Activated CD8-positive, alpha-beta memory T cell treated with anti-CD3 and anti-CD28 coated beads, Interleukin-2, amount 50 U/mL, for 24 hours (primary cell): ENCODE measurements at regions not wholly inside any gene's neighbourhood (a gene's known extent, or its start where the extent isn't known, plus 50 kb on each side); places are given as distances from the start of the nearest gene placed in this dataset.

Source experiments
- DNase-seq: peaks from one replicate; pipeline ENCODE4 v3.0.0-alpha.2; 2020; ENCODE audit errors: extremely low read depth

DNA sequence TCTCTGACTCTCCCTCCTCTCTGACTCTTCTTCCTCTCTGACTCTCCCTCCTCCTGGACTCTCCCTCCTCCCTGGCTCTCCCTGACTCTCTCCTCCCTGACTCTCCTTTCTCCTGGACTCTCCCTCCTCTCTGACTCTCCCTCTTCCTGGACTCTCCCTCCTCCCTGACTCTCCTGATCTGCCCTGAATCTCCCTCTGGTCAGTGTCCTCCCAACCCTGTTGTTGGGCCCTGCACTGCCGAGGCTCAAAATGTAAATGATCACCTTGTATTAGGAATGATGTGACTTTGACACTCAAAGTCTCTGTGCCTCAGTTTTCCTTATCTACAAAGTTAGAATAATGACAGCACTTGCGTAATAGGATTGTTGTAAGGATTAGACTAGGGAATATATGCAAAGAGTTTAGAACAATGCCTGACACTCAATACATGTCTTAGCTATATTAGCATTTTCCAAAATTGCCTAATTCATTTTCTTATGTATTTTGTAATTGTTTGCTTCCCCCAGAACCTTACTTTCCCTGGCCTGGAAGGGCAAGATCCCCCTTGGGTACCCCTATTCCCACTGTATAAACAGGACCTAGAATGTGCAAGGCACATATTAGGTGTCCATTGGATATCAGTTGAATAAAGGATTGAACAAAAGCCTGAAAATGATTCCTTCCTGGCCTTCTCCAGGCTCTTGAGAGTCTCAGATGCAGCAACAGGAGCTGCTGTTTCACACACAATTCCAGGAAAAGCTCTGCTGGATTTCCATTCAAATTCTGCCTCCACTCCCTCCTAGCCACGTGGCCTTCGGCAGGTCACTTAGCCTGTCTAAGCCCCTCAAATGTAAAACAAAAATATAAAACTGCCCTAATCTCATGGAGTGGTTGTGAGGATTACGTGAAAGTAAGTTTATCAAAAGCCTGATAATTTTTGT lies 170.1 kb downstream of the INHBB start:
- DNase-seq = no peak

DNA sequence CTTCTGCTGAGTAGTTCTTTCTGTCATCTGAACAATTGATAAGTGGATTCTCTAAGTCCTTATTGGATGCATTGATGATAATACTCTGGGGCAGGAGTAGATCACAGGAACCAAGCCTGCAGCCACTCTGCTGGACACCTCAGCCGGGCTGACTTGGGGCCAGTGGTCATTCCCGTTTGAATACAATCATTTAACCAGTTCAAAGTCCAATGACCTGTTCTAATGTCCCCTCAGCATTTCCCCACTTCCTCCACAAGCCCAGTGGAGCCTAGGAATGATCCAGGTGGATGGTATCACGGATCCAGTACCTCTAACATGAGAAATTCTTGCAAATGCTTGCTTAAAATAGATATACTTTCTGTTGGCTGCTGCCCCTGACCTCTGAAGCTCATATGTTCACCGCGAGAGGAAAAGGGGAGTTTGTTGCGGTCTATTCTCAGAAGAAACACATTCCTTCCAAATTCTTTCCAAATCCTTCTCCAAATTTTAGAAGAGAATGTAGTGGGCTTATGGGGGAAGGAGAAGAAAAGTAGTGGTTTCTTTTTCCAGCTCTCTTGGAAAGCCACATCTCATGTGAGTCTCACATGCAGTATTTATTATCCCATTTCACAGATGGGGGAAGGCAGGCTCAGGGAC lies 170.9 kb downstream of the INHBB start:
- no peak for DNase-seq

DNA sequence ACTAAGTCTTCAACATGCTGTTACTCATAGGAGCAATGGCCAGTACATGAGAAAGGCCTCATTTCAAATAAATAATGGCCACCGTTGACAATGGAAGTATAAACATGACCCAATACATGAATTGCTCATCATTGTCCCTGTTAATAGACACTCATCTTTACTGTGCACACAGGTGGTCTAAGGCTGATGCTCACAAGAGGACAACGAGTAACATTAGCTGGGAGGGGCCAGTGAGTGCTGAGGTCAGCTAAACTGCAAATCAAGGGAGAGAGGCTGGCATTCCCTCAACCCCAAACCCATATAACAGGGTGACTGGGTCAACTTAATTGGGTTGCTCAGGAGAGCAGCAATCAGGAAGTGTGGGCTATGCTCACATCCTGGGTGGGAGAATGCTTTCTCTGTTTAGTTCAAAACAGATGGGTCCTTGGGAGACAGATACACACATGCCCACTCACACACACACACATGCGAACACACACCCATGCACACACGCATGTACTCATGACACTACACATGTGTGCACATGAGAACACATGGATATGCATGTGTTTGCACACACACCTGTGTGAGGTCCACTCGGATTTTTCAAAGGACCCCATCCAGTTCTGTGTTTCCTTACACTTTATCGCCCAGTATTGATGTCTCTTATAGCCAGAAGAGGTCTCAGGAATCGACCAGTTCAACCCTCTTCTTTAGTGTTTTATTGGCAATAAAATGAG lies 172.0 kb downstream of the INHBB start:
- no peak for DNase-seq

DNA sequence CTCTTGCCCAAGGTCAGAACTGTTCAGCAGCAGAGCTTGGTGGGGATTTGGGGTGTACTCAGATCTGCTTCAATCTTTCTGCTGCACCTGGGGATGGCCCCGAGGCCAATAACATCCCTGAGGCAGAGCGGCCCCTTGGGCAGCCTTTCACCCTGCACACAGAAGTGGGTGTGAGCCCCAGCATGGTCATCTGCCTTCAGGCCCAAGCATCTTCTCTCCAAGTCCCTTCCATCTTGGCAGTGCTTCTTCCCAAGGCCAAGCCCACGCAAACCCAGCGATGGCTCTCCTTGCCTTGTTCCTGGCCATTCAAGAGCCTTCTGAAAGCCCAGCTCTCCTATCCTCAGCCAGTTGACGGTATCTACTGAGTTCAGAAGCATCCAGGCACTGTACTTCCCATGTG lies 172.9 kb downstream of the INHBB start:
- no peak for DNase-seq

DNA sequence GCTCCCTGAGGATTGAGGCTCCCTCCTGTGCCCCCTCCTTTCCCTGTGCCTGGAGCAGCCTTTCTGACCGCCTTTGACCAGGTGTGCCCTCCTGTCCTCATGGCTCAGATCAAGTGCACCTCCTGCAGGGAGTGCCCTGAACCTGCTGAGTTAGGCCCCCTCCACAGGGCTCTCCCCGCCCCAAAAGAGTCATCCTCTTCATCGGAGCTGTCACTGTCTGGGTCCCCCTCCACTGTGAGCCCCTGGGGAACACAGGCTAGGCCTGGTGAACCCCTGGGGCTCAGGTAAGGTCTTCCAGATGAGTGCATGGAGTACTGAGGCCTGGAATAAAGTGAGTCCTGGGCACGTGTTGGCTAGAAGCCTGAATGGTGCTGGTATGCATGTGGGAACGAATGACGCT lies 173.5 kb downstream of the INHBB start:
- no peak for DNase-seq

DNA sequence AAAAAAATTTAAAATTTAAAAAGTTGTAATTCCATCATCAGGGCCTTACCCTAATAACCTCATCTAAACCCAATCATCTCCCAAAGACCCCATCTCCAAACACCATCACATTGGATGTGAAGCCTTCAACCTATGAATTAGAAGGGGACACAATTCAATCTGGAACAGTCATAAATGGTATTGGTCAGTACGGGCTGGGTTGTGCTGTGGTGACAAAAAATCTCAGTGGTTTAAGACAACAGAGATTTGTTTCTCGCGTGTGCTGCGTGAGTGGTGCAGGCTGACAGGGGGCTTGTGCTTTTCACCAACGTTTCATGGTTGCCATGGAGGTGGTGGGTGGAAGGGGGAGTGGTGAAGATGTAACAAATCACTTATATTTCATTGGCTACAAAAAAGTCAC lies 174.5 kb downstream of the INHBB start:
- DNase-seq = no peak

DNA sequence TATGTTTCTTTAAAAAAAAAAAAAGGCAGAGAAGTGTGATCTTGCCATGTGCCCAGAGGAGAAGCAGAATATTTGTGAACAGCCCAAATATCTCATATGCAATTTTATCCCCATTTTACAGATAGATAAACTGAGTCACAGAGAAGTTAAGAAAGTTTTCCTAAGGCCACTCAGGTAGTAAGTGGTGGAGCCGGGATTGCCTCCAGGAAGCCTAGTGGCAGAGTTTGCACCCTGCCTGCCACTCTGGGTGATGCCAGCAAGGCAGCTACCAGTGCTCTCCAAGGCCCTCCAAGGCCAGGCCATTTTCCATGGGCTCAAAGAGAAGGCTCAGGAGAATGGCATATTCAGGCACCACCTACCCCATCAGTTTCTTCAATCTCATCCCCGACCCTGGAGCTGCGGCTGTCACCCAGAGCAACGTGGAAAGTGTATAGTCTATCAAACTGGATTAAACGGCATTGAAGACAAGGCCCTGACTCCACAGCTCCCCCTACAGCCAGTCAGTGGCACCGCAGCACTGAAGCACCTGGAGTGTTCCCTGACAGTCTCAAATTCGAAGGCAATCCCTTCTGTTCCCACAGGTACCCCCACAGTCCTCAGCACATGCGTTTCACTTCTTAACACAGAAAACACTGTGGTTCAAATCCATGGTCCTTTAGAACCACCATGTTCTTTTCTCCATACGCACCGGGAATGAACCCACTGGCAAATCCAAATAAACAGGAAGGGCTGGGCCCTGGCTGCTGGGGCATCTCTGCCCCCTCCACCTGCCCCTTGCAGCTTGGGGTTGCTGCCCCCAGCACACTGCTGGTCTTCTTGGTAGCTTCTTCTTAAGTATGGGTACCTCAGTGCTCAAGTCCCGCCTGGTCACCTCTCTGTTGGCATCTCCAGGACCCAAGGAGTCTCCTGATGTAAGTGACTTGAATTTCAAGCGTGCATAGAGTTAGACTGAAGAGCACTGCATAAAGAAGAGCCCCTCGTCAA lies 175.3 kb downstream of the INHBB start:
- DNase-seq = no peak

DNA sequence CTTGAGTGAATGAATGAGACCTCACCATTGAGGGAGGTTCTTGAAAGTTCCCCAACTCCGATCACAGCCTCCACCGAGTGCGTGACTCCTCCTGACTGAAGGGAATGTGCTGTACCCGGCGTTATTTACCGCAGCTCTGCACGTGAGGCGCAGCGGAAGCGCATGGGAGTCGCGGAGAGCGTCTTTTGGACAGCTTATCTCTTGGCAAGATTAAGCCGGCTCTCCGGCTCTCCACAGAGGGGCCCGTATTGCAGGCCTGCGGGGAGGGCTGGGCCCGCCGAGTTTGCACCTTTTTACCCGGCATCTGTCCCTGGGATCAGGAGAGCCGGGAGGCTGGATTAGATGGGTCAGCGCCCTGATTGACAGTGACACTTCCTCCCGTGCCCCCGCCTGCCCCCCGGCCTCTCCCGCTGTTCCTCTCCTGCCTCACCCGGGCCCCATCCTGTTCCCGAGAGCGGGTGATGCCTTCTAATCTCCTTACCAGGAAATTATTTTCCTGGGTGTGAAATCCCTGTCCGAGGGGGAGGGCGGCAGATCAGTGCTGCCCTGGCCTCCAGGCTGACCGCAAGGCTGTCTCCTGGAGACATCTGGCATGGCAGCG lies 176.3 kb downstream of the INHBB start:
- no peak for DNase-seq

DNA sequence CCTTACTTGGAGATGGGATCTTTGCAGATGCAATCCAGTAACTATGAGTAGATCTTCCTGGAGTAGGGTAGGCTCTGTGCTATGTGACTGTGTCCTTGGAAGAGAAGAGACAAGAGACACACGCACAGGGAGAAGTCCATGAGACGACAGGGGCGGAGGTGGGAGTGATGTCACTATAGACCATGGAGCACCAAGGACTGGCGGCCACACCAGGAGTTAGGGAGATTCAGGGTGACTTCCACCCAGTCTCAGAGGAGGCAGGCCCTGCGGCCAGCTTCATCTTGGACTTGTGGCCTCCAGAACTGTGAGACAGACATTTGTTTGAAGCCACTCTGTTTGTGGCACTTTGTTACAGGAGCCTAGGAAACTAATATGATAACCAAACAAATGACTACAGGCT lies 177.8 kb downstream of the INHBB start:
- no peak for DNase-seq

DNA sequence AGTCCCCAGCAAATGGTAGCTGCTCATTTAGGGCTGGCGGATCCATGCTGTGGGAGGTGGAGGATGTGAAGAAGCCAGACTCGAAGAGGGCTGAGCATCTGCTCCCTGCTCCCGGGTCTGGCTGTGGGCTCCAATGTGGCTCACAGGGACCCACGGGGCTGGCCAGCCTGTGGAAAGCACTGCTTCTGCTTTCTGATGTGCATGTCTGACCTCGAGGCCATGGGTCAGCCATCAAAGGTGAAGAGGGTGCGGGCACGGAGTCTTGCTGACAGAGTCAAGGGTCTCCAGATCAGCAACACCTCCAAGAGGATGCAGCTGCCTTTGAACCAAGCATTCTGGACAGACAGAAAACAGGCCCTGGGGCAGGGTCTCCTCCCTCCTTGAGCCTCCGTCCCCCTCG lies 178.2 kb downstream of the INHBB start:
- no peak for DNase-seq

DNA sequence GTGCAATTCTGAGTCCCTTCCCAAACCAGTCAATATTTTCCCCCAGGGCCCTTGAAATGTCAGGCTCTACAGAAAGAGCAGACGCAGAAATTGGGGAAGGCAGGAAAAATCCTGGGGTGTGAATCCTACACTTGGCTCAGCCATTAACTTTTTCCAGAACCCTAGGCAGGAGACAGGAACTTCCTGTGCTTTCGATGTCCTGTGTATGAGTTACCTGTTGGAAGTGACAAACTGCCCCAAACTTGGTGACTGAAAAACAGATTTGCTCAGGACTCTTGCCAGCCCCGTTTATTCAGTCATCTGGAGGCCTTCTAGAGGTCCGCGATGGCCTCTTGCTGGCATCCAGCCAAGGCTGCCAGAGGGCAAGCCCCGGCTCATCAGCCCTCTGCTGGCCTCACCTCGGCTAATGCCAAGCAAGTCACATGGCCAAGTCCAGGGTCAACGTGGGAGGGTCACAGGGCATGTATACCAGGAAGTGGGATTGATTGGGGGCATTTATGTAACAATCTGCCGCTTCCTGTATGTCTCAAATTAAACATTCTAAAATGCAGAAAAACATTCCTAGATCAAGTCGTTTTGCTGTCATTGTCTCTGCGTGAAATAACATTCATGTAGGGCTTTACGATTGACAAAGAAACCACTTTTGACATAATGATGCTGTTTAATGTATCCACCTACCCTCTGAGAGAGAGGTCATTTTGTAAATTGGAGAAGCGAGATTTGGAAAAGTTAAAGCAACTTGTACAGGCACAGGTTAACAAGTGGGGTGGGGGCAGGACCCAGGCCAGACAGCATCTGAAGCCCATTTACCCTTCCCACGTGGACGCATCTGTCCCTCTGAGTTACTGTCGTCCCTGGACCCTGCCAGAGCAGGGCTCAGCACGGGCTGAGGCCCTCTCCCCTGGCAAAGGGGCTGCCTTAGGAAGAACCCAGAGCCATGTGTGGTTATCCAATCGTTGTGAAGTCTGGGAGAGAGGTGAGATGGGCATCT lies 179.4 kb downstream of the INHBB start:
- no peak for DNase-seq

DNA sequence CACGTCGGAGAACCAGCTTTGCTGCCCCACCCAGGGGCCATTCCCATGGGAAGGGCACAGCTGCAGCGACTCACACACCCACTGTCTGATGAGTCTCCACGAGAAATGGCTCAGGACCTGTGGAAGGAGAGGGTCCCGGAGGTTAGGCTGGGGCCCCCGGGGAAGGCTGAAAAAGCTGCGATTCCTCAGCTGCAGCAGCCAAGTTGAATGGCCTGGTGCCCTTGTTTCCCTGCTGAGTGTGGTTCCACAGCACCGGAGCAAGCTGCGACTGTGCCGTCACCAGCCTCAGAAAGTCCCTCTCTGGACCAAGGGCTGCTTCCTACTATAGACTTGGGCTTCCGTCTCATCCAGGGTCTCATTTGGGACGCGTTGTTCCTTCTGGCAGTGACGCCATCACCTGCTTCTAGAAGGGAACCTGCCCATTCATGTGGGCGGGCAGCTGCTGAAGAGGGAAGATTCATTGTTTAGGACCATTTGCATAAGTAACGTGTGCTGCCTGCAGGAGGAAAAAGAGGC lies 180.2 kb downstream of the INHBB start:
- no peak for DNase-seq

DNA sequence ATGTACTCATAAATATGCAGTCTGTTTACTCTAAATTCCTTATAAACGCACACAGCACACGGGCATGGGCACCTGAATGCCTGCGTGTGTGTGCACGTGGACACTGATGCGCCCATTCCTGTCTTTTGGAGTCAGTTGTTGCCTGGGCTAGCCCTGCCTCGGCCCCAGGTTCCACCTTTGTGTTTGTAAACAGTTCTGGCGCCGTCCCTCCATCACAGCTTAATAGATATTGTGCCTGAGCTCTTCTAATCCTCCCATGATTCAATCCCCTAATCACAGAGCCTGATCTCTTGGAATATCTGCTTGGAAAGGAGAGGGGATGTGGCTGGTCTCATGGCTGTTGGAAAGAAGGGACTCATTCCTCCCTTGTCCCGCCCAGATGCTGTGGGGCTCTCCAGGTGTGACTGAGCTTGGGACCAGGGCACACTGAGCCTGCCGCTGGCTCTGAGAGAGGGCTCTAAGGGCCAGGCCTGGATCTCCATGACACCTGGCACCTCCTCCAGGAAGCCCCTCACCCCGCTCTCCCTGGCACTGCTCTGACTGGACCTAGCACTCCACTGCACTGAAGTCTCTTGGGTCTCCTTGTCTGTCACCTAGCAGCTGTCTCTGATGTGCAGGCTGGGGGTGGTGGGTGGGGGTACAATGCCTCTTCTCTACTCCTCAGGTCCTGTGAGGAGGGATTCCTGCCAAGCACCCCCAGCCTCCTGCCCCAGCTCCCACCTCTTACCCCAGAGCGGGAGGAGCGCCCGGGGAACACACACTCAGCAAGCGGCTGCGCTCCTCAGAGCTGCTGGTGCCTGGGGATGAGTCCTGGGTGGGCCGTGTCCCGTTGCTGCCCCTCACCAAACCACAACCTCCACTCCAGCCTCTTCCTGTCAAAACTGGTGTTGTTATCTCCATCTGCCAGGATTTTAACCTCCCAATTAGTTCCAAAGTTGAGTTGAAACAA lies 181.3 kb downstream of the INHBB start:
- DNase-seq = no peak

DNA sequence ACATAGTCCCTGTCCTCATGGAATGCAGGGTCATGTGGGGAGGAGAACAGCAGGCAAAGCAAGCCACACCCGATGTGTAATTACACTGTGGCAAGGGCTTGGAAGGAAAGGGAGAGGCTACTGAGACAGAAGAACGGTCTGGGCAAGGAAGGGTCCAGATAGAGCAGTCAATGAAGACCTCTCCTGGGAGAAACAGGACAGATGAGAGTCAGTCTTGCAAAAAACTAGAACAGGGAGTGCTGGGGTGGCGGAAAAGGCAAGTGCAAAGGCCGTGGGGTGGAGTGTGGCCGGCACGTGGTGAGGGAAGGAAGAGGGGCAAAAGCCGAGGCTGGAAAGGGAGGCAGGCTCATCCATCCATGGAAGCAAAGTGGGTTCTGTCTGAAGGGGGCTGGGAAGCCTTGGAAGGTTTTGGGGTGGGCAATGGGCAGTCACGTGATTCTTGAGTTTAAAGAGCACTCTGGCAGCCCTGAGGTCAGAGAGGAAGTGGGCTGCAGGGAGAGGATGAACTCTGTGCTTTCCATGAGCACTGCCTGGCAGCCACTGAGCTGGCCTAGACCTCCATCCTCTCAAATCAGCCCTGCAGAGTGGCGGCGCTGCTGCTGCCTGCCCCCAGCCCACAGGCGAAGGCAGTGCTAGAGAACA lies 182.2 kb downstream of the INHBB start:
- no peak for DNase-seq

DNA sequence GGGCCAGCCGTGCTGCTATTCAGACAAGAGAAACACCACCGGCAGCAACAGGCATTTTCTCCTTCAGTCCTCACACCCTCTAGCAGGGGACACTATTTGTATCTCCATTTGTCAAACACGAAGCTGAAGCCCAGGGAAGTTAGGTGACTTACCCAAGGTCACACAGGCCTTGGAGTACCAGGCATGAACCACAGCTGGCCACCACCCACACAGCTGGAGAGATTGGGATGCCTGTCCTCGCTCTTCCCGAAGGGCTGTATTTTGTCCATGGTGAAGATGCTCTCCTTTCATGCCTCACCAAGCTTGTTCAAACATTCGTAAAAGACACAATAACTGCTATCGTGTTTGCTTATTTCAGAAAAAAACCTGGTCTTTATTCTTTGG lies 182.7 kb downstream of the INHBB start:
- DNase-seq = no peak

DNA sequence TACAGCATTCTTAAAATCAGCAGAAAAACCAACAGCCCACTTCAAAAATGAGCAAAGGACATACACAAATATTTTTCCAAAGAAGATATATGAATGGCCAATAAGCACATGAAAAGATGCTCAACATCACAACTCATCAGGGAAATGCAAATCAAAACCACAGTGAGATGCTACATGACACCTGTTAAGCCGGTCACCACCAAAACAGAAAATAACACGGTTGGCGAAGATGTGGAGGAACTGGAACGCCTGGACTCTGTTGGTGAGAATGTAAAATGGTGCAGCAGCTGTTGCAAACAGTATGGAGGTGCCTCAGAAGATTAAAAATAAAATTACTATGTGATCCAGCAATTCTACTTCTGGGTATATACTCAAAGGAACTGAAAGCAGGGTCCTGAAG lies 184.8 kb downstream of the INHBB start:
- no peak for DNase-seq

DNA sequence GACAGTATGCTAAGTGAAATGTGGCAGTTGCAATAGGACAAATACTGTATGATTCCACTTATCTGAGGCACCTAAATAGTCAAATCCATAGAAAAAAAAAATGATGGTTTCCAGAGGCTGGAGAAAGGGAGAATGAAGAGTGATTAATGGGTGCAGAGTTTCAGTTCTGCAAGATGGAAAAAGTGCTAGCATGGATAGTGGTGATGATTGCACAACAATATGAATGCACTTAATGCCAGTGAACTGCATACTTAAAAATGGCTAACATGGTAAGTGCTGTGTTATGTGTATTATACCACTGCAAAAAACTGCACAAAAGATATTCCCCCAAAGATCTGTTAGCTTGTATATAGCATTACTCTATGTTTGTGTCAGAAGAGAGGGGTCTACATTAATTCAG lies 185.4 kb downstream of the INHBB start:
- DNase-seq = no peak
